ENCODE measurements at regions not wholly inside any gene's neighbourhood (a gene's known extent, or its start where the extent isn't known, plus 50 kb on each side); places are given as distances from the start of the nearest gene placed in this dataset.

GRCh38 chr10:78923647-78924318, 145.0 kb upstream of the ZMIZ1 start:
- no peak for DNase-seq

GRCh38 chr10:78924319-78925003, 144.3 kb upstream of the ZMIZ1 start:
- no peak for DNase-seq

GRCh38 chr10:78925275-78925674, 143.5 kb upstream of the ZMIZ1 start:
- DNase-seq = no peak

GRCh38 chr10:78925800-78926319, 142.9 kb upstream of the ZMIZ1 start:
- DNase-seq = no peak

GRCh38 chr10:78927257-78927995, 141.3 kb upstream of the ZMIZ1 start:
- DNase-seq = no peak

- no peak for DNase-seq
Measured at GRCh38 chr10:78928330-78928729, 140.4 kb upstream of the ZMIZ1 start.

- no peak for DNase-seq
Measured at GRCh38 chr10:78929541-78929940, 139.2 kb upstream of the ZMIZ1 start.

GRCh38 chr10:78931321-78932053, 137.3 kb upstream of the ZMIZ1 start:
- no peak for DNase-seq

- DNase-seq = no peak
Measured at GRCh38 chr10:78932054-78932386, 136.7 kb upstream of the ZMIZ1 start.

GRCh38 chr10:78932861-78933260, 135.9 kb upstream of the ZMIZ1 start:
- no peak for DNase-seq

GRCh38 chr10:78933828-78934531, 134.8 kb upstream of the ZMIZ1 start:
- no peak for DNase-seq

- no peak for DNase-seq
Measured at GRCh38 chr10:78934532-78934898, 134.3 kb upstream of the ZMIZ1 start.

- DNase-seq = no peak
Measured at GRCh38 chr10:78934994-78935602, 133.7 kb upstream of the ZMIZ1 start.

- DNase-seq = no peak
Measured at GRCh38 chr10:78935697-78936407, 132.9 kb upstream of the ZMIZ1 start.

GRCh38 chr10:78936412-78937342, 132.1 kb upstream of the ZMIZ1 start:
- DNase-seq = no peak

- no peak for DNase-seq
Measured at GRCh38 chr10:78937393-78937792, 131.4 kb upstream of the ZMIZ1 start.

- DNase-seq = no peak
Measured at GRCh38 chr10:78937800-78938694, 130.7 kb upstream of the ZMIZ1 start.

GRCh38 chr10:78938695-78939672, 129.8 kb upstream of the ZMIZ1 start:
- DNase-seq = no peak
